ENCODE measurements at regions not wholly inside any gene's neighbourhood (a gene's known extent, or its start where the extent isn't known, plus 50 kb on each side); places are given as distances from the start of the nearest gene placed in this dataset.

DNA sequence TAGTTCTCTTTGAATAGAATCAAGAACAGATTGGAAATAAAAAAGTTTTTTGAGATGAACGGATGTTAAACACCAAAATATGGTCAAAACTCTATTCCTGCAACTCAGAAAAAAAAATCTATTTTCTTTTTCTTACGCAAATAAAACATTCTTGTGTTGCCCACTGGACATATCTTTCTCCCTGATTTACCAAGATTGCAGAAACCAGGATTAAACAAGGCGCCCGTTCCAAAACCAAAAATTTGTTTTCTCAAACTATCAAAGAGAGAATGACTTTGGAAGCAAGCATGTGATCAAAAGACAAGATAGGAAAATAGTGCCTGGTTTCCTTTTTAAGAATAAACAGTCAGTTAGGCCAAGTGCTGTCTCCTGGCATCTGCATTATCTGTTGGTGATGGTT is 273.1 kb downstream of the CLIC5 start:
- Histone ChIP-seq H2AFZ (ENCODE audit: low read depth) (no peak overlapping the region), H3K27ac (no peak overlapping the region), H3K4me3 (IDR thresholded peaks at IDR 0.05; ENCODE audit: insufficient read depth, low read depth, low read length) (no peak overlapping the region), H3K27me3 (ENCODE audit: insufficient read depth, low read depth) (no peaks in the 10 kb centered on the region), H3K36me3 (ENCODE audit: insufficient read depth) (no peaks in the 10 kb centered on the region), H3K9ac (no peak overlapping the region), H3K4me1 (ENCODE audit: low read depth, poor library complexity, severe bottlenecking) (peaks cover 44% of the 10 kb centered on the region), H3K4me2 (no peak overlapping the region), H4K20me1 (ENCODE audit: insufficient read depth) (no peaks in the 10 kb centered on the region), H3K79me2 (ENCODE audit: insufficient read depth, low read depth) (no peaks in the 10 kb centered on the region)
- TF ChIP-seq, protein P1, sequence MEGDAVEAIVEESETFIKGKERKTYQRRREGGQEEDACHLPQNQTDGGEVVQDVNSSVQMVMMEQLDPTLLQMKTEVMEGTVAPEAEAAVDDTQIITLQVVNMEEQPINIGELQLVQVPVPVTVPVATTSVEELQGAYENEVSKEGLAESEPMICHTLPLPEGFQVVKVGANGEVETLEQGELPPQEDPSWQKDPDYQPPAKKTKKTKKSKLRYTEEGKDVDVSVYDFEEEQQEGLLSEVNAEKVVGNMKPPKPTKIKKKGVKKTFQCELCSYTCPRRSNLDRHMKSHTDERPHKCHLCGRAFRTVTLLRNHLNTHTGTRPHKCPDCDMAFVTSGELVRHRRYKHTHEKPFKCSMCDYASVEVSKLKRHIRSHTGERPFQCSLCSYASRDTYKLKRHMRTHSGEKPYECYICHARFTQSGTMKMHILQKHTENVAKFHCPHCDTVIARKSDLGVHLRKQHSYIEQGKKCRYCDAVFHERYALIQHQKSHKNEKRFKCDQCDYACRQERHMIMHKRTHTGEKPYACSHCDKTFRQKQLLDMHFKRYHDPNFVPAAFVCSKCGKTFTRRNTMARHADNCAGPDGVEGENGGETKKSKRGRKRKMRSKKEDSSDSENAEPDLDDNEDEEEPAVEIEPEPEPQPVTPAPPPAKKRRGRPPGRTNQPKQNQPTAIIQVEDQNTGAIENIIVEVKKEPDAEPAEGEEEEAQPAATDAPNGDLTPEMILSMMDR (conservative IDR thresholded peaks at IDR 0.05; ENCODE audit: low read depth, low read length), result no peak

DNA sequence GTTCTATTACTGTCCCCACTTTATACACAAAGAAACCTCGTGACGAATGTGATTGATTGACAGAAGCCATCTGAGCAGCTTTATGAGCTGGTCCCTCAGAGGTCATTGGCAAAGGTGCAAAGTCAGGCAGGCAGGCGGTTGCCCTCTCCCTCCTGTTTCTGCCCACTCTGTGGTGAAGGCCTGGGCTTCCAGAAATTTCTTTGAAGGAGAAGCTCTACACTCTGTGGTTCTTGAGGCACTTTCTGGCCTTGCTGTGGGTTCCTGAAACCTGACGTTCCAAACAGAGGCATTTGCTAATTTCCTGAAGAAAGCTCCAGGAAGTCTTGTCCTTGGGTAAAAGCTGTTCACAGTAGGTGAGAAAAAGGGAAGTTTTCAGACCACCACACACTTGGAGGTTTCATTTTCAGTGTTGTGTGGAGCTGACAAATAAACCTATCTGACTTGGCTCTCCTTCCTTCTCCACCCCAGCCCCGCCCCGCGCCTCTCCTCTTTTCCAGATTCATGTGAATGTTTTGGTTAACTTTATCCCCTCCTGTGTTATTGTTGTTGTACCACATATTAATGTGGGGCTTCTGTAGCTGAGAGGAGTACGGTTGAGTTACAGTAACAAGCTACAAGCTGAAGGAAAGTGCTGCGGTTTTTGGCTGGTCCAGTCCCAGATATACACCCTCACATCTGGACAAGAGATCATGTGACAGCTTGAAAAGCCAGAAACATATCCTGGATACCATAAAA is 274.1 kb downstream of the CLIC5 start:
- no peak overlapping the region for H3K4me3 ChIP-seq (IDR thresholded peaks at IDR 0.05; ENCODE audit: insufficient read depth, low read depth, low read length)
- H3K27ac ChIP-seq, result peak overlapping the region; percentile 22; the same call in 1 of the 2 replicates
- peaks cover 54% of the 10 kb centered on the region for H3K4me1 ChIP-seq (ENCODE audit: low read depth, poor library complexity, severe bottlenecking)
- no peaks in the 10 kb centered on the region for H3K27me3 ChIP-seq (ENCODE audit: insufficient read depth, low read depth)
- H4K20me1 ChIP-seq (ENCODE audit: insufficient read depth), result no peaks in the 10 kb centered on the region
- H3K79me2 ChIP-seq (ENCODE audit: insufficient read depth, low read depth), result no peaks in the 10 kb centered on the region
- no peak overlapping the region for H3K9ac ChIP-seq
- H3K4me2 ChIP-seq, result peak overlapping the region; percentile 62; the same call in 1 of the 2 replicates
- TF ChIP-seq, protein P1 (conservative IDR thresholded peaks at IDR 0.05; ENCODE audit: low read depth, low read length), result no peak
- H2AFZ ChIP-seq (ENCODE audit: low read depth), result no peak overlapping the region; the same call in 1 of the 2 replicates
- no peaks in the 10 kb centered on the region for H3K36me3 ChIP-seq (ENCODE audit: insufficient read depth)

DNA sequence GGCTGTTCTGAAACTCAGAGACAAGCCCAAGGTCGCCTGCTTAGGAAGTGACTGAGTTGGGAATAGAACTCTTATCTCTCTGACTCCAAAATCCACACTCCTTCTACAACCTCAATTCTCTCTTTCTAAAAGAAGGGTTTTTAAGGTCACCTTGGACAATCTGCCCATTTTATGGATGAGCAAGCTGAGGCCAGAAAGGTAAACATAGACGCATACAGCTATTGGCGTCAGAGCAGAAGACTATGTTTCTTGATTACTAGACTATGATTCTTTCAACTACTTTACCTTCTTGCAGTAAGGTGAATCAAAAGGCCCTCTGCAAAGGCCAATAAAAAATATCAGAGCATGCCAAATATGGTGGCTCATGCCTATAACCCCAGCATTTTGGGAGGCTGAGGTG is 276.6 kb downstream of the CLIC5 start:
- no peak overlapping the region for H3K9ac ChIP-seq
- H3K4me2 ChIP-seq, result no peak overlapping the region
- no peaks in the 10 kb centered on the region for H3K36me3 ChIP-seq (ENCODE audit: insufficient read depth)
- H3K27me3 ChIP-seq (ENCODE audit: insufficient read depth, low read depth), result no peaks in the 10 kb centered on the region
- H3K4me1 ChIP-seq (ENCODE audit: low read depth, poor library complexity, severe bottlenecking), result peaks cover 77% of the 10 kb centered on the region
- H4K20me1 ChIP-seq (ENCODE audit: insufficient read depth), result no peaks in the 10 kb centered on the region
- no peak overlapping the region for H2AFZ ChIP-seq (ENCODE audit: low read depth)
- H3K79me2 ChIP-seq (ENCODE audit: insufficient read depth, low read depth), result no peaks in the 10 kb centered on the region
- no peak overlapping the region for H3K27ac ChIP-seq
- H3K4me3 ChIP-seq (IDR thresholded peaks at IDR 0.05; ENCODE audit: insufficient read depth, low read depth, low read length), result no peak overlapping the region
- TF ChIP-seq, protein P1 (conservative IDR thresholded peaks at IDR 0.05; ENCODE audit: low read depth, low read length), result no peak

DNA sequence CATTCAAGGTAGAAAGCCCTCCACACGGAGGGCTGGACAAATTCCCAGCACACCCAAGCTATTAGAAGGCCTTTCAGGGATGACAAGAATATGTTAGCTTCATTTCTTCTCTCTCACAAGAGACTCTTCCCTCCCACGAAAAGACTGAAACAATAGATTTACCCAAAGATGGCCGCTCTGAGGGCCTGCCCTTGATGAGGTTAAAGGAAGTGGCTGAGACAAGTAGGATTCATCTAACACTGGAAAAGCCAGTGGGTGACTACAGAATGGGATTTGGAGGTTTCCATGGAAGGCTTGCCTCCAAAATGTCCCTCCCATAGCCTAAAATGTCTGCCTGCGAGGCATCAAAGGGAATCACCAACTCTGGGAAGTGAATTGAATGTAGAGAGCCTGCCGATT is 277.6 kb downstream of the CLIC5 start:
- Histone ChIP-seq H3K4me2 (peak overlapping the region; percentile 96), H3K27ac (peak overlapping the region; percentile 69), H3K4me1 (ENCODE audit: low read depth, poor library complexity, severe bottlenecking) (peaks cover 77% of the 10 kb centered on the region), H3K27me3 (ENCODE audit: insufficient read depth, low read depth) (no peaks in the 10 kb centered on the region), H3K9ac (peak overlapping the region; percentile 24; the same call in 1 of the 2 replicates), H4K20me1 (ENCODE audit: insufficient read depth) (no peaks in the 10 kb centered on the region), H2AFZ (ENCODE audit: low read depth) (no peak overlapping the region), H3K79me2 (ENCODE audit: insufficient read depth, low read depth) (no peaks in the 10 kb centered on the region), H3K36me3 (ENCODE audit: insufficient read depth) (no peaks in the 10 kb centered on the region), H3K4me3 (IDR thresholded peaks at IDR 0.05; ENCODE audit: insufficient read depth, low read depth, low read length) (no peak overlapping the region)
- TF ChIP-seq, protein P1 (conservative IDR thresholded peaks at IDR 0.05; ENCODE audit: low read depth, low read length), result no peak
